ENCODE measurements at regions not wholly inside any gene's neighbourhood (a gene's known extent, or its start where the extent isn't known, plus 50 kb on each side); places are given as distances from the start of the nearest gene placed in this dataset.

GRCh38 chr1:187051618-187052232, 223.0 kb downstream of the PLA2G4A start:
- TF ChIP-seq, protein P1, sequence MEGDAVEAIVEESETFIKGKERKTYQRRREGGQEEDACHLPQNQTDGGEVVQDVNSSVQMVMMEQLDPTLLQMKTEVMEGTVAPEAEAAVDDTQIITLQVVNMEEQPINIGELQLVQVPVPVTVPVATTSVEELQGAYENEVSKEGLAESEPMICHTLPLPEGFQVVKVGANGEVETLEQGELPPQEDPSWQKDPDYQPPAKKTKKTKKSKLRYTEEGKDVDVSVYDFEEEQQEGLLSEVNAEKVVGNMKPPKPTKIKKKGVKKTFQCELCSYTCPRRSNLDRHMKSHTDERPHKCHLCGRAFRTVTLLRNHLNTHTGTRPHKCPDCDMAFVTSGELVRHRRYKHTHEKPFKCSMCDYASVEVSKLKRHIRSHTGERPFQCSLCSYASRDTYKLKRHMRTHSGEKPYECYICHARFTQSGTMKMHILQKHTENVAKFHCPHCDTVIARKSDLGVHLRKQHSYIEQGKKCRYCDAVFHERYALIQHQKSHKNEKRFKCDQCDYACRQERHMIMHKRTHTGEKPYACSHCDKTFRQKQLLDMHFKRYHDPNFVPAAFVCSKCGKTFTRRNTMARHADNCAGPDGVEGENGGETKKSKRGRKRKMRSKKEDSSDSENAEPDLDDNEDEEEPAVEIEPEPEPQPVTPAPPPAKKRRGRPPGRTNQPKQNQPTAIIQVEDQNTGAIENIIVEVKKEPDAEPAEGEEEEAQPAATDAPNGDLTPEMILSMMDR (IDR thresholded peaks at IDR 0.05; ENCODE audit: poor library complexity, severe bottlenecking): peak; percentile 80
- TF ChIP-seq TAF1 (IDR thresholded peaks at IDR 0.05; ENCODE audit: low read depth) (no peak), MXI1 (conservative IDR thresholded peaks at IDR 0.05; ENCODE audit: poor library complexity, severe bottlenecking) (no peak), SMC3 (conservative IDR thresholded peaks at IDR 0.05; ENCODE audit: poor library complexity) (peak; percentile 79), EP300 (conservative IDR thresholded peaks at IDR 0.05; ENCODE audit: poor library complexity, severe bottlenecking) (no peak), RAD21 (conservative IDR thresholded peaks at IDR 0.05) (peak; percentile 84), POLR2AphosphoS5 (IDR thresholded peaks at IDR 0.05) (no peak)
